ENCODE measurements at regions not wholly inside any gene's neighbourhood (a gene's known extent, or its start where the extent isn't known, plus 50 kb on each side); places are given as distances from the start of the nearest gene placed in this dataset.

DNA sequence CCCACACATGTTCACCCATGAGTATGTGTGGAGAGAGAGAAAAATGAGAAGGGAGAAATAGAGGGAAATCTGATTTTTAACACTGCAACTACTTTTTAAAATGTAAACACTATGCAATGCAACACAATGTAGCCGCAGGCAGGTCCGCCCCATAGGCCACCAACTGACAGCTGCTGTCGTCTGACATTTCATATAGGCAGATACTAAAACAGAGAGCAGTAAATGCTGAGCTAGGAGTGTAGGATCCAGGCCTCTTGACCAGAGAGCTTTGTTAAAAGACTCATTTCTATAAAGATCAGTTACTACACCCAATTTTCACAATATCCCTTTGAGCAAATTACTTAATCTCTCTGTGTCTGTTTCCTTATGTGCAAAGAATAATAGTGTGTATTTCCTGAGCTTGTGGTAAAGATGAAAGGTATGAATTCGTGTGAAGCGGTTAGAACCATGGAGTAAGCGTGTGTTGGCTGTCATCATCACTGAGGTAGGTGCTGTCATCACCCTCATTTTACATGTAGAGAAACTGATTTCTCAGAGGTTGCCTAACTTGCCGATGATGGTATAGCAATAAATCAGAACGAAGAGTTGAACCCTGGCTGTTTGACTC is 55.2 kb upstream of the PDE8B start (continued):
- TF ChIP-seq, protein P1, sequence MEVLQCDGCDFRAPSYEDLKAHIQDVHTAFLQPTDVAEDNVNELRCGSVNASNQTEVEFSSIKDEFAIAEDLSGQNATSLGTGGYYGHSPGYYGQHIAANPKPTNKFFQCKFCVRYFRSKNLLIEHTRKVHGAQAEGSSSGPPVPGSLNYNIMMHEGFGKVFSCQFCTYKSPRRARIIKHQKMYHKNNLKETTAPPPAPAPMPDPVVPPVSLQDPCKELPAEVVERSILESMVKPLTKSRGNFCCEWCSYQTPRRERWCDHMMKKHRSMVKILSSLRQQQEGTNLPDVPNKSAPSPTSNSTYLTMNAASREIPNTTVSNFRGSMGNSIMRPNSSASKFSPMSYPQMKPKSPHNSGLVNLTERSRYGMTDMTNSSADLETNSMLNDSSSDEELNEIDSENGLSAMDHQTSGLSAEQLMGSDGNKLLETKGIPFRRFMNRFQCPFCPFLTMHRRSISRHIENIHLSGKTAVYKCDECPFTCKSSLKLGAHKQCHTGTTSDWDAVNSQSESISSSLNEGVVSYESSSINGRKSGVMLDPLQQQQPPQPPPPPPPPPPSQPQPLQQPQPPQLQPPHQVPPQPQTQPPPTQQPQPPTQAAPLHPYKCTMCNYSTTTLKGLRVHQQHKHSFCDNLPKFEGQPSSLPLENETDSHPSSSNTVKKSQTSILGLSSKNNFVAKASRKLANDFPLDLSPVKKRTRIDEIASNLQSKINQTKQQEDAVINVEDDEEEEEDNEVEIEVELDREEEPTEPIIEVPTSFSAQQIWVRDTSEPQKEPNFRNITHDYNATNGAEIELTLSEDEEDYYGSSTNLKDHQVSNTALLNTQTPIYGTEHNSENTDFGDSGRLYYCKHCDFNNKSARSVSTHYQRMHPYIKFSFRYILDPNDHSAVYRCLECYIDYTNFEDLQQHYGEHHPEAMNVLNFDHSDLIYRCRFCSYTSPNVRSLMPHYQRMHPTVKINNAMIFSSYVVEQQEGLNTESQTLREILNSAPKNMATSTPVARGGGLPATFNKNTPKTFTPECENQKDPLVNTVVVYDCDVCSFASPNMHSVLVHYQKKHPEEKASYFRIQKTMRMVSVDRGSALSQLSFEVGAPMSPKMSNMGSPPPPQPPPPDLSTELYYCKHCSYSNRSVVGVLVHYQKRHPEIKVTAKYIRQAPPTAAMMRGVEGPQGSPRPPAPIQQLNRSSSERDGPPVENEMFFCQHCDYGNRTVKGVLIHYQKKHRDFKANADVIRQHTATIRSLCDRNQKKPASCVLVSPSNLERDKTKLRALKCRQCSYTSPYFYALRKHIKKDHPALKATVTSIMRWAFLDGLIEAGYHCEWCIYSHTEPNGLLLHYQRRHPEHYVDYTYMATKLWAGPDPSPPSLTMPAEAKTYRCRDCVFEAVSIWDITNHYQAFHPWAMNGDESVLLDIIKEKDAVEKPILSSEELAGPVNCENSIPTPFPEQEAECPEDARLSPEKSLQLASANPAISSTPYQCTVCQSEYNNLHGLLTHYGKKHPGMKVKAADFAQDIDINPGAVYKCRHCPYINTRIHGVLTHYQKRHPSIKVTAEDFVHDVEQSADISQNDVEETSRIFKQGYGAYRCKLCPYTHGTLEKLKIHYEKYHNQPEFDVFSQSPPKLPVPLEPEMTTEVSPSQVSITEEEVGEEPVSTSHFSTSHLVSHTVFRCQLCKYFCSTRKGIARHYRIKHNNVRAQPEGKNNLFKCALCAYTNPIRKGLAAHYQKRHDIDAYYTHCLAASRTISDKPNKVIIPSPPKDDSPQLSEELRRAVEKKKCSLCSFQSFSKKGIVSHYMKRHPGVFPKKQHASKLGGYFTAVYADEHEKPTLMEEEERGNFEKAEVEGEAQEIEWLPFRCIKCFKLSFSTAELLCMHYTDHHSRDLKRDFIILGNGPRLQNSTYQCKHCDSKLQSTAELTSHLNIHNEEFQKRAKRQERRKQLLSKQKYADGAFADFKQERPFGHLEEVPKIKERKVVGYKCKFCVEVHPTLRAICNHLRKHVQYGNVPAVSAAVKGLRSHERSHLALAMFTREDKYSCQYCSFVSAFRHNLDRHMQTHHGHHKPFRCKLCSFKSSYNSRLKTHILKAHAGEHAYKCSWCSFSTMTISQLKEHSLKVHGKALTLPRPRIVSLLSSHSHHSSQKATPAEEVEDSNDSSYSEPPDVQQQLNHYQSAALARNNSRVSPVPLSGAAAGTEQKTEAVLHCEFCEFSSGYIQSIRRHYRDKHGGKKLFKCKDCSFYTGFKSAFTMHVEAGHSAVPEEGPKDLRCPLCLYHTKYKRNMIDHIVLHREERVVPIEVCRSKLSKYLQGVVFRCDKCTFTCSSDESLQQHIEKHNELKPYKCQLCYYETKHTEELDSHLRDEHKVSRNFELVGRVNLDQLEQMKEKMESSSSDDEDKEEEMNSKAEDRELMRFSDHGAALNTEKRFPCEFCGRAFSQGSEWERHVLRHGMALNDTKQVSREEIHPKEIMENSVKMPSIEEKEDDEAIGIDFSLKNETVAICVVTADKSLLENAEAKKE (CRISPR knock-in tag; IDR thresholded peaks at IDR 0.05): no peak
- no peak for TF ChIP-seq EZH2 (IDR thresholded peaks at IDR 0.05; ENCODE audit: low read depth, unreplicated experiment)

DNA sequence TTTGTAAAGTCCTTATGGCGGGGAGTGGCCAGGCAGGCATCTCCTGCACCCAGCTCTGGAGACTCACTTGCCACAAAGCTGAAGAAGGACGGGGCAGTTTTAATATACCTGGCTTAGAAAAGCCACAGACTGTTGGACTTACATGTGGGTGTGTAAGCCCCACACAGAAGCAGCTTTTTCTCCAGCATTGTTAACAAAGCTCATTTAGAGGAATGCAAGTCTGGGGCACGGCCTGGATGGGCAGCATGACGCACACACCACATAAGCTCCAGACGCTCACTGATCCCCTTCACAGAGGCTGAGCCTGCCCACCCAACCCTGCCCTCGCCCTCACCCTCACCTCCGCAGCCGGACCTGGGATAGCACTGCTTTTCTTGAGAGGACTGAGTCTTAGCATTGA is 58.0 kb upstream of the PDE8B start:
- TF ChIP-seq CREB1 (CRISPR knock-in tag; IDR thresholded peaks at IDR 0.05; ENCODE audit: low read depth) (no peak), EZH2 (IDR thresholded peaks at IDR 0.05; ENCODE audit: low read depth, unreplicated experiment) (no peak), ZNF114 (CRISPR knock-in tag; IDR thresholded peaks at IDR 0.05) (no peak), NANOG (IDR thresholded peaks at IDR 0.05; ENCODE audit: borderline replicate concordance) (no peak), STAT1 (IDR thresholded peaks at IDR 0.05; ENCODE audit: unreplicated experiment) (no peak), JUNB (IDR thresholded peaks at IDR 0.05; ENCODE audit: unreplicated experiment) (no peak)
- TF ChIP-seq, protein P1 (CRISPR knock-in tag; IDR thresholded peaks at IDR 0.05): no peak
- TF ChIP-seq, protein P2, sequence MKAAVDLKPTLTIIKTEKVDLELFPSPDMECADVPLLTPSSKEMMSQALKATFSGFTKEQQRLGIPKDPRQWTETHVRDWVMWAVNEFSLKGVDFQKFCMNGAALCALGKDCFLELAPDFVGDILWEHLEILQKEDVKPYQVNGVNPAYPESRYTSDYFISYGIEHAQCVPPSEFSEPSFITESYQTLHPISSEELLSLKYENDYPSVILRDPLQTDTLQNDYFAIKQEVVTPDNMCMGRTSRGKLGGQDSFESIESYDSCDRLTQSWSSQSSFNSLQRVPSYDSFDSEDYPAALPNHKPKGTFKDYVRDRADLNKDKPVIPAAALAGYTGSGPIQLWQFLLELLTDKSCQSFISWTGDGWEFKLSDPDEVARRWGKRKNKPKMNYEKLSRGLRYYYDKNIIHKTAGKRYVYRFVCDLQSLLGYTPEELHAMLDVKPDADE (IDR thresholded peaks at IDR 0.05): no peak
- no peak for DNase-seq (ENCODE audit: low spot score)
- no peak overlapping the region for H2AFZ ChIP-seq
- no peak overlapping the region for H3K4me3 ChIP-seq
- Mint-ChIP-seq H3K36me3 (ENCODE audit: low read depth) (no peaks in the 10 kb centered on the region), H3K27me3 (ENCODE audit: insufficient read depth, low read depth, poor library complexity) (peaks cover 4% of the 10 kb centered on the region), H3K4me3 (no peak overlapping the region), H3K9me3 (no peaks in the 10 kb centered on the region), H3K4me1 (peaks cover 13% of the 10 kb centered on the region), H3K27ac (no peak overlapping the region)
- H3F3A ChIP-seq (replicated peaks; ENCODE audit: low read depth): no peaks in the 10 kb centered on the region
- no peak overlapping the region for H3K27ac ChIP-seq (ENCODE audit: low read depth)
- no peak for ATAC-seq
- H3K36me3 ChIP-seq (ENCODE audit: insufficient read depth): no peaks in the 10 kb centered on the region
- H3K4me1 ChIP-seq (ENCODE audit: insufficient read depth): no peaks in the 10 kb centered on the region
- no peaks in the 10 kb centered on the region for H3K79me2 ChIP-seq (replicated peaks; ENCODE audit: insufficient read depth)
- H3K27me3 ChIP-seq (ENCODE audit: insufficient read depth): no peaks in the 10 kb centered on the region
- H4K20me1 ChIP-seq (replicated peaks; ENCODE audit: insufficient read depth): no peaks in the 10 kb centered on the region
- H3K4me2 ChIP-seq: no peak overlapping the region
- H3K9me2 ChIP-seq (ENCODE audit: insufficient read depth): no peaks in the 10 kb centered on the region

Data from GM23338 (cell line).